K562 (cell line): ENCODE measurements at regions not wholly inside any gene's neighbourhood (a gene's known extent, or its start where the extent isn't known, plus 50 kb on each side); places are given as distances from the start of the nearest gene placed in this dataset.

ENCODE experiments used
- ARID2 ChIP-seq: fragments of 450-650 bp; IDR thresholded peaks from 2 replicates; pipeline ENCODE4 v1.6.1; 2017; ENCODE audit warnings: antibody characterized with exemption, mild to moderate bottlenecking
- ARID3B ChIP-seq: fragments of 250-450 bp; sonication (Bioruptor Pico); IDR thresholded peaks from 2 replicates; pipeline ENCODE4 v1.4.0; 2020; ENCODE audit warnings: borderline replicate concordance
- CHCHD3 ChIP-seq: fragments of 250-450 bp; sonication (Bioruptor Pico); IDR thresholded peaks from 2 replicates; pipeline ENCODE4 v2.1.2; 2022; ENCODE audit warnings: mild to moderate bottlenecking
- DMBX1 ChIP-seq: fragments of 250-450 bp; sonication (Bioruptor Pico); IDR thresholded peaks from 2 replicates; pipeline ENCODE4 v1.8.0; 2022; ENCODE audit warnings: inconsistent platforms, mild to moderate bottlenecking, moderate library complexity, borderline replicate concordance
- E2F5 ChIP-seq: sonication (generic); formaldehyde crosslinking; IDR thresholded peaks from 2 replicates; pipeline ENCODE4 v1.8.0; 2022; ENCODE audit warnings: mild to moderate bottlenecking, missing genetic modification reagents
- E2F6 ChIP-seq, 2 experiments: IDR thresholded peaks; 2 replicates each; pipeline ENCODE4 v1.6.1; 2011; ENCODE audit warnings: borderline replicate concordance in 1 of 2, control low read depth in 1 of 2, low read depth in 1 of 2, low read length in 1 of 2, mild to moderate bottlenecking in 1 of 2, mixed read lengths in 1 of 2, moderate library complexity in 1 of 2; ENCODE audit not compliant: insufficient read depth in 1 of 2, insufficient read length in 1 of 2, poor library complexity in 1 of 2, severe bottlenecking in 1 of 2; ENCODE audit errors: extremely low read depth in 1 of 2
- ELF4 ChIP-seq: fragments of 450-650 bp; formaldehyde crosslinking; IDR thresholded peaks from 2 replicates; pipeline ENCODE4 v1.4.0; 2022; ENCODE audit warnings: missing genetic modification characterization
- KAT7 ChIP-seq: sonication (generic); formaldehyde crosslinking; IDR thresholded peaks from 2 replicates; pipeline ENCODE4 v1.8.0; 2022; ENCODE audit warnings: missing genetic modification reagents, mild to moderate bottlenecking, borderline replicate concordance
- KDM2B ChIP-seq: fragments of 250-450 bp; sonication (Bioruptor Pico); IDR thresholded peaks from 2 replicates; pipeline ENCODE4 v1.8.0; 2021; ENCODE audit warnings: mild to moderate bottlenecking, moderate library complexity
- MAFK ChIP-seq: IDR thresholded peaks from 2 replicates; pipeline ENCODE4 v1.6.1; 2011; ENCODE audit warnings: low read length, improper control_type of control experiment
- MBD2 ChIP-seq: sonication (generic); IDR thresholded peaks from 2 replicates; pipeline ENCODE4 v1.6.1; 2016; ENCODE audit warnings: low read depth, borderline replicate concordance
- MCM5 ChIP-seq: fragments of 450-650 bp; IDR thresholded peaks from 2 replicates; pipeline ENCODE4 v1.6.1; 2016; ENCODE audit warnings: low read depth
- MEF2A ChIP-seq: IDR thresholded peaks from 2 replicates; pipeline ENCODE4 v1.6.1; 2011; ENCODE audit warnings: low read depth, mild to moderate bottlenecking, low read length, moderate library complexity; ENCODE audit not compliant: control insufficient read depth
- NKRF ChIP-seq: fragments of 450-650 bp; IDR thresholded peaks from 2 replicates; pipeline ENCODE4 v1.6.1; 2016; ENCODE audit warnings: borderline replicate concordance
- NR0B1 ChIP-seq: fragments of 450-650 bp; IDR thresholded peaks from one replicate; pipeline ENCODE4 v1.6.1; 2018; ENCODE audit warnings: mild to moderate bottlenecking, moderate library complexity; ENCODE audit not compliant: partially characterized antibody
- NR2F6 ChIP-seq: fragments of 450-650 bp; formaldehyde crosslinking; IDR thresholded peaks from 2 replicates; pipeline ENCODE4 v1.4.0; 2020; ENCODE audit warnings: mild to moderate bottlenecking
- RFX1 ChIP-seq: fragments of 450-650 bp; IDR thresholded peaks from 2 replicates; pipeline ENCODE4 v1.6.1; 2016; ENCODE audit warnings: mild to moderate bottlenecking, moderate library complexity
- SLC30A9 ChIP-seq: fragments of 250-450 bp; sonication (Bioruptor Pico); IDR thresholded peaks from 2 replicates; pipeline ENCODE4 v1.8.0; 2022; ENCODE audit warnings: mild to moderate bottlenecking, moderate library complexity
- SMARCC2 ChIP-seq: fragments of 450-650 bp; IDR thresholded peaks from 2 replicates; pipeline ENCODE4 v1.6.1; 2017; ENCODE audit warnings: antibody characterized with exemption, moderate library complexity, mild to moderate bottlenecking, low read depth
- WHSC1 ChIP-seq: IDR thresholded peaks from one replicate; pipeline ENCODE4 v1.6.1; 2012; ENCODE audit warnings: low read length, control low read depth, inconsistent platforms
- ZBTB2 ChIP-seq: fragments of 450-650 bp; IDR thresholded peaks from 2 replicates; pipeline ENCODE4 v1.6.1; 2016; ENCODE audit warnings: antibody characterized with exemption
- ZNF384 ChIP-seq: IDR thresholded peaks from 2 replicates; pipeline ENCODE4 v1.6.1; 2012; ENCODE audit warnings: low read depth, low read length, improper control_type of control experiment

- TF ChIP-seq ELF4 (CRISPR knock-in tag) = no peak
- no peak for TF ChIP-seq WHSC1
- TF ChIP-seq DMBX1 (CRISPR knock-in tag) = no peak
- no peak for TF ChIP-seq NKRF
- no peak for TF ChIP-seq ZBTB2
- TF ChIP-seq ZNF384 = no peak
- TF ChIP-seq E2F5 (CRISPR knock-in tag) = no peak
- TF ChIP-seq CHCHD3 (CRISPR knock-in tag) = no peak
- peak; percentile 61; the same call in 1 of the 2 replicates for TF ChIP-seq SMARCC2
- no peak for TF ChIP-seq MCM5
- TF ChIP-seq KDM2B (CRISPR knock-in tag) = no peak
- no peak for TF ChIP-seq RFX1
- TF ChIP-seq E2F6 (IDR thresholded peaks at IDR 0.05; ENCODE audit: borderline replicate concordance in 1 of 2, extremely low read depth in 1 of 2, insufficient read depth in 1 of 2, insufficient read length in 1 of 2, low read depth in 1 of 2, low read length in 1 of 2, poor library complexity in 1 of 2, severe bottlenecking in 1 of 2) = no peak
- TF ChIP-seq NR0B1 = no peak
- no peak for TF ChIP-seq ARID3B (CRISPR knock-in tag)
- peak; percentile 95 for TF ChIP-seq MAFK
- TF ChIP-seq MBD2 = no peak
- TF ChIP-seq KAT7 = no peak
- TF ChIP-seq ARID2 = no peak
- no peak for TF ChIP-seq MEF2A
- TF ChIP-seq NR2F6 (CRISPR knock-in tag) = no peak
- TF ChIP-seq SLC30A9 = no peak
Measured at GRCh38 chr2:171244466-171244969, 83.8 kb upstream of the TLK1 start (continued).
